IPS DF 19.7 (cell line): ENCODE measurements at regions not wholly inside any gene's neighbourhood (a gene's known extent, or its start where the extent isn't known, plus 50 kb on each side); places are given as distances from the start of the nearest gene placed in this dataset.

ENCODE experiments used
- DNase-seq: peaks from one replicate; pipeline ENCODE4 v3.0.0-alpha.2; 2013; ENCODE audit warnings: low read depth, low spot score

DNA sequence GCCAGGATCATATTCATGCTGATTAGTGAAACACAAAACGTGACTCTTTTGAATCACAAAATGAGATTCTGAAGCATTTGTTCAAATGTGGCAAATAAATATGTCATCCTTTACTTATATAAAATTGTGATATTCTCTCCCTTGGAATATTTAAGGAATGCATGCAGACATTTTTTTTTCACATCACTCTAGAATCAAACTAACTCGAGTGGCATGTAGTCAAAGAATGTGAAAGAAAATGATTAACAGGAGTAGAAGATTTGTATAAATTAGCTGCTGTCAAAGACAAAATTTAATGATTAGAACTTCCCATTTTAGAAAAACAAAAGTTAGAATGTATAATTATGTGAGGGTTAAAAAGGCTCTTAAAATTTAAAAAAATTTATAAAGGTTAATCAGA is 721.0 kb upstream of the FAM98A start:
- DNase-seq: no peak

DNA sequence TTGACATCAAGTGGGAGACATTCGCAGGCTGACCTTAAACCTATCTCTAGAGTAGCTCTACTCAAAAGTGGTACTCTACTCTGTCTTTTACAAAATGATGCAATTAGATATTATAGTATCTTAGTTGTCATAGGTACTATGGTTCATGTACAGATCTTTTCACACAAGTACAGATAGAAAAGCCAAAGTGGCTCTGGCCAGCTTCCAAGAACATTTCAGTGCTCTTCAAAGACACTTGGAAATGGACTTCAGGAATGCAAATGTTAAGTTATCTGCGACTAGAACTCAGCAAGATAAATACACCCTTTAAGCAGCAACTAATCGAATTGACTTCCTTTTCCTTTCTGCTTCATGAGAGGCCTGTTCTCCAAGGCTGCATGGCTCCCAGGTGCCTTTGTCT is 718.7 kb upstream of the FAM98A start:
- DNase-seq: no peak

DNA sequence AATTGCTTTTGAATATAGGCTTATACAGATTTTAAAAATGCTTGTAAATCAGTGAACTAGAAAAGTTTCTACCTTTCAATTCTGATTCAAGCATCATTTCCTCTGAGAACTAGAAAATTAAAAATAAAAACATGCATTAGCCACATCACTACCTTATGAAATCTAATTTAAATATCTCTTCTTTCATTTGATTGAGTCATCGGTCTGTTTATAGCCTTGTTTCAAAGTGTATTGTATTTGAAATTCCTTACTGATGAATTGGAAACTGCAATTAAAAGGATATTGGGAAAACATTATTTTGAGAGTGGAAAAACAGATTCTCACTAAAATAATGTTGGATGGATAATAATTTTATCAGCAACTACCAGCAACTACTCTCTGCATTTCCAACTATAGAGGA is 717.7 kb upstream of the FAM98A start:
- no peak for DNase-seq

DNA sequence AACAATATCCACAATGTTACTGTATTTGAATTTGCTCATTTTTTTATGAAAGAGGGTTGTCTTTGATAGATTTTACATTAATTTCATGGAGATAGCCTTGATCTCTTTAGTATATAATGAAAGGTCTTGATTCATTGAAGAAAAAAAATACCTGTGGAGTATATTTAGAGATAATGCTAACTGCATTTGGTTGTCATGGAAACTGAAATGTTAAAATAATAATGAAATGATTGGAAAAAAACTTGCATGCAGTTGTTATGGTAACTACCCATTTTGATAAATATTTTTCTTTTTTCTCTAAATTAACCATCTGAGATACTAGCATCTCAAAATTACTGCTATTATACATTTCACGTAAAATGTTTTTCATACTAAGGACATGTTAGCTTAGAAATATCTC is 712.7 kb upstream of the FAM98A start:
- no peak for DNase-seq

DNA sequence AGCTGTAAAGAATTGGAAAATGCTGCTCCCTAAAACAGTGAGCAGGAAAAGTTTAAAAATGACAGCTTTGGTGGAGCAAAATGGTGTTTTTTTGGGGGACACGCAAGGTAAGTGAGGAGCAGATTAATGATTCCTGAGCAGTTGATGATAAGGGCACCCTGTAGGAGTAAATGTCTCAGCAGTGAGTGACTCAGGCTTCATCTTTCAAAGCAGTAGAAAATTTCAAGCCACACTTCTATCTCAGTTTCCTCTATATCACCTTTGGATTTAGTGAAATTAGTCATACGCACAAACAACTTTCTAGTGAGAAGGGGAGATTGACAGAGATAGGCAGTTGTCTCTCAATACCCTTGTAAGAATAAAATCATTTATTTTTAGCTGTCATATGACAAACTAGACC is 709.0 kb upstream of the FAM98A start:
- DNase-seq: no peak

DNA sequence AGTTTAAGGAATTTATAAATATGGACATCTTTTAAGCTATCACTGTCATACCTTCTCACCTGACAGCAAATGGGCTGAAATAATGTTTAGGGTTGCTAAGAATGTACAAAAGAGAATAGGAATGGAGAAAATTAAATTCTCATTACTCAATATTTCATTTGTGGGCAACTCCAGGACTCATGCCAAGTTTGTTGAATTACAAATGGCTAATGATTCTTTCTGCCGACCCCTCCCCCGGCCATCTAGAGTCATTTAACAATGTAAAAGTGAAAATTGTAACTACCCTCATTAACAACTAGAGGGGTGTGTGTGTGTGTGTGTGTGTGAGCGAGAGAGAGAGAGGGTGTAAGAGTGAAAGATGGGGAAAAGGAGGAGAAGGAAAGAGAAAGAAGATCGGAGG is 708.5 kb upstream of the FAM98A start:
- no peak for DNase-seq

DNA sequence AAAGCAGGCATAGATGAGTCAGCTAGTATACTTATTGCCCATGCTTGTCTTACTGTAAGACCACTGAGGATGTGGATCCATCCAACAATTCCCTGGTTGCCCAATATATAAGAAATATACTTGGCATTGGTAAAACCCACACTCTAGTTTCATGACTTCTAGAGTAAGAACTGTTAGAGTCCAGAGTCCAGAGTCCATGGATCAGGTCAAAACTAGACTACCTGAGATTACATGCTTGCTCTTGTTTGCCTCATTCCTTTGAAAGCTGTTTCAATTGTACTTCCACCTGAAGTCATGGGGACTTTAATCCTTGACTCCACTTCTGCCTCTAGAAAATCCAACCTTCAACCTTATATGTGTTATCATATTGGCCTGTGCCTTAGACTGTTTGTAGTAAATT is 707.6 kb upstream of the FAM98A start:
- DNase-seq: no peak

DNA sequence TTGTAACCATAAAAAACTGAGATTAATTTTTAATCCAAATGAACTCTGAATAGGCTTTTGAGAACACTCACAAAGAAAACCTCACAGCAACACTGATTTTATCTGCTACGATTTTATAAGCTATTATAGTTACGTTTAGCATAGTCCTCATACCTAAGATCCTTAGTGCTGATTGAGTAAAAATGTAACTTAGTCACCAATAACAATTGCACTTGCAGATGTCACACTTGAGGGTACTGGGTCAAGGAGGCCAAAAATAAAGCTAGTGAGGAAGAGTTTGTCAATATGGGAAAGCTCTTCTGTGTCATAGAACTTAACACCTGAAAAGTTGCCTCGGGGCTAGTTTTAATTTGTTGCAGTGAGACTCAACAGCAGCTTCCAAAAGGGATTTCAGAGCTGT is 706.5 kb upstream of the FAM98A start:
- DNase-seq: no peak

DNA sequence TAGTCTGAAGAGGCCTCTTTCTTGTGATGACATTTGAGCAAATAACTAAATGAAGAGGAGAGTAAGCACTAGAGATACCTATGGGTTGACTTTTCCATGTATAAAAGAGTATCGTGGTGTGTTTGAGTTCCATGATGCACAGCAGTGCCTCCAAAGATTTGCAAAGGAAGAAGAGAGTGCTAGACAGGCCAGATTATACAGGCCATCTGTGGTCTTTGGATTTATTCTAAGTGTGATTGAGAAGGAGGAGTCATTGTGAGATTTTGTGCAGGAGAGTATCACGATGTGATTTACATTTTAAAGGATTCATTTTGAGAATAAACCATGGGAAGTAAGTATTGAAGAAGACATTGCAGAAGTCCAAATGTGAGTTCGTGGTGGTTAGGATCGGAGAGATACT is 695.9 kb upstream of the FAM98A start:
- DNase-seq: no peak

DNA sequence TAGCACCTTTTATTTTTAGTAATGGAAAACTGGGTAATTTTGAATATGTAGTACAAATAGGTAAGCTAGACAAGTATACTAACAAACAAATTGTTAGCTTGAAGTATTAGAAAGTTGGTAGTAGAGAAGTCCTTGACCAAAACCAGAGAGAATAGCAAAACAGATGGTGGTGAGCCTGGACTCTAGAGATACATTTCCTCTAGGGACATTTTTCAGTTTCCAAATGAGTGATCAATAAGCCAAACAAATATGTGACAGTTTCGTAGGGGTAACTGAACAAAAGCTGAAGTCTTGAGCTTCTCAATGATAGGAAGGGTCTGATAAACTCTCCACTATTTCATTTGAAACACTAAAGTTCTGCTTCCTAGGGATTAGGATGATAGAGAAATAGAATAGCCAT is 692.0 kb upstream of the FAM98A start:
- no peak for DNase-seq

DNA sequence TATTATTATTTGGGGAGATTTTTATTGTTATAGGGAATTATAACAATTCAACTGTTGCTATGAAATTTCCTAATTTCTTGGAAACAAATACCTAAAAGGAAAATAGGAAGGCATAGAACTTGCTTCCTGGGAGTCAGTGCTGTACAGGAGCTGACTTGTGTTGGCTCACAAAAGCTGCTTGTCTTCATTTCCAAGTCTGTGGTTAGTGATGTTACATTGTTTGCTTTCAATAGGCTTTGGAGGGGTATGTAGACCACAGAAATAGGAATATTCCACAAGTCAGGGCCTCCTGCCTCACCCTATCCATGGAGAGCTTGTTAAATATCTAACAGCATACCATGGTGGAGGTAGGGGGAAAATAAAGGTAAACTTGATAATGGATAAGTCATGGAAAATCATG is 688.9 kb upstream of the FAM98A start:
- no peak for DNase-seq

DNA sequence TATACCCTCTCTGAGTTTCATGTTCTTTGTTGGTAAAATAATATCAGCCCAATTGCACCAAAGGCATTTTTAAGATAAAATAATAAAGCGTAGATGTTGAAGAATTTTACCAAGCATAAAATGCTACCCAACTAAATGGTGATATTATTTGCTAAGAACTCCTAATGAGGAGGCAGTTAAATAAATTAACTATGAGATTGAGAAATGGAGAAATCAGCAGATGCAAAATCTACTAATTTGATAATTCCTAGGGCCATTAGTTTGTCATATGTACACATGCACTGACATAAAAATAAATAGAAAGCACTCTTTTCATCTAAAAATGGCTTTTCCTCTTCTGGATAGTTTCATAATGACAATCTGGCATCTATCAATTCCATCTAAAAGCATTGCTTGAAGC is 681.5 kb upstream of the FAM98A start:
- no peak for DNase-seq

DNA sequence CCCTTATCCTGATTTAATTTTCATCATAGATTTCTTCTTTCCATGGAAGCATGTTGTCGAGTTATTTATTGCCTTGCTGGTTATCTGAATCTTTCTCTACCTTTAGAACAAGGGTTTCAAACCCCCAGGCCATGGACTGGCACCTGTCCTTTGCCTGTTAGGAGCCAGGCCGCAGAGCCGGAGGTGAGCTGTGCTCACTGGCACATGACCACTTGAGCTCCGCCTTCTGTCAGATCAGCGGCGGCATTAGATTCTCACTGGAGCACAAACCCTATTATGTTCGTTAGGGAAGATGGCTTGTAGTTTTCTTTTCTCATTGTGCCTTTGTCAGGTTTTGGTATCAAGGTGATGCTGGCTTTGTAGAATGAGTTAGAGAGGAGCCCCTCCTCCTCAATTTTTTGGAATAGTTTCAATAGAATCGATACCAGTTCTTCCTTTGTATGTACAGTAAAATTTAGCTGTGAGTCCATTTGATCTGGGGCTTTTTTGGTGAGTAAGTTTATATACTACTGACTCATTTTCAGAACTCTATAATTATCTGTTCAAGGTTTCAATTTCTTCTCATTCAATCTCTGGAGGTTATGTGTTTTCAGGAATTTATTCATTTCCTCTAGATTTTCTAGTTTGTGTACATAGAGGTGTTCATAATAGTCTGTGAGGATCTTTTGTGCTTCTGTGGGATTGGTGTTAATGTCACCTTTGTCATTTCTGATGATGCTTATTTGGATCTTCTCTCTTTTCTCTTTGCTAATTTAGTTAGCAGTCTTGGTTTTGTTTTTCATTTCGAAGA is 668.0 kb upstream of the FAM98A start:
- no peak for DNase-seq

DNA sequence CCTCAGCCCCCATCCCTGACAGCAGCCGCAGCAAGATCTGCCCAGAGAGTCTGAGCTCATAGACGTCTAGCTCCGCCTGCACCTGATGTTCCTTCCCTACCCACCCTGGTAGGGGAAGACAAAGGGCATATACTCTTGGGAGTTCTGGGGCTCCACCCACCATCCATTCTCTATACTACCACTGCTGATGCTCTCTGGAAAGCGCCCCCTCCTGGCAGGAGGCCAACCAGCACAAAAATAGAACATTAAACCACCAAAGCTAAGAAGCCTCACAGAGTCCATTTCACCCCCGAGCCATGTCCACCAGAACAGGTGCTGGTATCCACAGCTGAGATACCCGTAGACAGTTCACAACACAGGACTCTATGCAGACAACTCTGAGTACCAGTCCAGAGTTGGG is 662.6 kb upstream of the FAM98A start:
- DNase-seq: no peak

DNA sequence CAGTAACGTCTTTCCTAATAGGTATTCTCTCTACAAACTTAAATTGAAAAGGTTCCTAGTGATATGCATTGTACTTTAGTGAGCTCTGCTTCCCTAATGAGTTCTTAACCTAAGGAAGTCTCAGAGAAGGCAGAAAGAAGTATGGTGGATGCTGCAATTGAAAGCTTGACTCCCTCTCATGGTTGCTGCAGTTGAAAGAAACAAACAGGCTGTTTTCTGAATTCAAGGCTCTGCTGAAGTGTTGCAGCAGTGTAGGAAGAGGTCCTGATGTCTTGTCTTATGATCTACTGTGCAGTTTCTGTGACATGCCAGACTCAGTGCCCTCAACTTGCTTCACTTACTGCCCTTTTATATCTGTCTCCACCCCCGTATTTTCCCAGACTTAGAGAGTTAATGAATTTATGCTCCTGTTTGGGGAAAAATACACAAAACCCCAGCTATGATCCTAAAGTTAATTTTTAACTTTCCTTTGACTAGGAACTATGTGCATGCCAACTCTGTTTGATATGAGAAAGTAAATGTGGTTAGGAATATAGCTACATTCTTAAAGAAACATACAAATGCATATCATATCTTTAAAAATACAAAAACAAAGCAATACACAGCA is 655.3 kb upstream of the FAM98A start:
- no peak for DNase-seq

DNA sequence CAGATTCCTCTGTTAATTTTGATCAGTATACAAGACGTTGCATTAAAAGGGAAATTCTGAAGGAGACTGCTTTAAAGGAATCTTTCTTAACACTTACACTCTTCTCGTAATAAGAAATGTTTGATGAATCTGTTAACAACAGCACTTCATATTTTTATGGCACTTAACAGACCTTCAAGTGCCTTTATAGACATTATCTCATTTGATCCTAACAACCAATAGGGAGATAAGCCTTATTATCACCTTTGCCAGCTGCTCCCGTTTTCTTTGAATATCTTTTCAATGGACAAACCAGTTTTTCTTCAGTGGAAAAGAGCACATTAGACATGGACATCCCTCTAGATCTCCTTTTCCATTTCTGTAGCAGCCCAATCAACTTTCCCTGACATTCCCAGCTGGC is 653.0 kb upstream of the FAM98A start:
- DNase-seq: no peak

DNA sequence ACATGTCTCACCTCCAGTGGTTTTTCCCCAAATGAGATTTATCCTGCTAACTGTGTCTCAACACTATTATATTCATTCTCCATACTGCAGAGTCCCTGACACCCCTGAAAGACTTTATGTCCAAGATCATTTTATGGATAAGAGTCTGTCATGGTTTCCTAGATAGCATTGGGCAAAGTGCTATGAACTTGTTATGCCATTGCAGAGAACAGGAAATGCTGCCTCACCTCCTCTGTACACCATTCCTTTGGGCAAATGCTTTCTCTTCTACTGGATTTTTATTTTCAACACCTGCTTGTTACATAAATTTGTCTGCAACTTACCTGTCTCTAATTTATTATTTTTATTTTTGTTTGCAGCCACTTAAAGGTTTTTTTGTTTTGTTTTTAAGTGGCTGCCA is 652.5 kb upstream of the FAM98A start:
- DNase-seq: no peak

DNA sequence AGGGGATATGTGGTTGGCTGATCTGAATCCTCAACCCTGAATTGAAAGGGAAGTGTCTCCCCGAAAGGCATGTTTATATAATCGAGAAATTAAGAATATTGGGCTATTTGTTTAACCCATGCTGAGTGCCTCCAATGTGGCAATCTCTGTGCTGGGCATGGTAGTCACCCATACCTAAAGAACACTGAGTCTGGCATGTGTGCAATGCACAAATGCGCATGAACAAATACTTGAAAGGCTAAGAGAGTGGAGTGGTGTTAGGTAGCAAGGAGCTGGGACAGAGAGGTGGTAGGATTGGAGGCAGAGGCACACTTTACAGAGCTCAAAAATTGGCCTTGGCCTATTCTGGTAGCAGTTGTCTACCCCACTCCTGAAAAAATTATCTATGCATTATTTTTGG is 645.1 kb upstream of the FAM98A start:
- DNase-seq: no peak

DNA sequence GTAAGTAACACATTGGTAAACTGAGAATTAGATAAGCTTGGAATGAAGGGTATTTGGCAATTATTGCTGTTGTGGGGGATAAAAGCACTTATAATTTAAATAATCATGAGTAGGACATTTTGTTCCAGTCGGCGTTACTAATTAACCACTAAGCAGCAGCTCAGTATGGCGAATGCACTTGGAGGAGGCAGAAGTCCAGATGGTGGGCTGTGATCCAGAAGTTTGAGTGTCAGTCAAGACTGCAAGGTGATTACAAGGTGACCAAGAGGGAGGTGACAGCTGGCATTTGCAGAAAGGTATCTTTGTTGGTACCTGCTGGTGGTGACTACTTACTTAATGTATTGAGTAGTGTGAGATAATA is 643.6 kb upstream of the FAM98A start:
- no peak for DNase-seq

DNA sequence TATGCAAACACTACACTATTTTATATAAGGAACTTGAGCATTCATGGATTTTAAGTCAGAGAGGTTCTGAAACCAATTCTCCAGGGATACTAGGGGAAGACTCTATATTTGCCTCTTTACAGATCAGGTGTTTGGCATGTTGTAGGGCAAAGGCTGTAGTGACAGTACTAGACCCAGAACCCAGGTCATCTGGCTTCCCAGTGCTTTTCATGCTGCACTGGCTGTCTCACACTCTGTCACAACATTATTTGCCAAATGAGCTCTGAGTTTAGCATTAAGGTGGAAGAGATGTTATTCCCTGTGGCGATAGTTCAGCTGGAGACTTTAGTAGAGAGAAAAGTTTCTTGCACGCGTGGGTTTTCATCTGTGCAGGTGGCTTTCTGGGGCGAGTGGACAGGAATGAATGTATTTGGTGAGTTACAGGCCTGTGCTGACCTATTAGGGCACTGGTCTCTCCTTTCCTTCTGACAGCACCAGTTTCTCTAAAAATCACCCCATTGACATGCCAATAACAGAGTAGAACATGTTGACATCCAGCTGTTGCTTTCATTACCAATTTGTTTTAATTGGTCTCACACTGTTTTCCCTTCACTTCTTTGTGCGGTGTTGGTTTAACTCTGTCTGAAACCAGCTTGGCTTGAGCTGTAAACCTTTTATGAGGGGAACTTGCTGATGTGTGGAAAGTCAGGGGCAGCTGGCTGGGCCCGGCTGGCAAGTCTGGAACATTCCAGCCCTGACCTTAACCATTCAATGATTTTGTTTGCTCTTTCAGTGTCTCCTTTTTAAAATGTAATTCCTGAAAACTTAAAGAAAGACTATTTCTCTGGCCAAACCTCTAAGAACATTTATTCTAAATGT is 643.0 kb upstream of the FAM98A start:
- DNase-seq: no peak

DNA sequence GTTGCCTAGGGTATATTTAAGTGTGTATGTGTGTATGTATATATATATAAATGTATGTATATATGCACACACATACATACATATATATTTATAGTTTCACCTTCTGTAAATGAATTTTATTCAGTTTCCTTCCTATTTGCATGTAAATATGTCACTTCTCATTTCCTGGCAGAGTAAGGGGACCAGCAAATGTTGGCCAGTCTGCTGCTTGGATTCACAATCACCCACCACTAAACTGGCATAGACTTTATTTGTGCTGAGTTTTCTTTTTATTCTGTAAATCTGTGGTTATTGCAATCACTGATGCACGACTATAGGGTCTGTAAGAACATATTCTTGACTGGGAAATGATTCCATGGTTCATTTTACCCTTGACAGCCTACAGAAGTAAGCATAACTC is 640.4 kb upstream of the FAM98A start:
- no peak for DNase-seq

DNA sequence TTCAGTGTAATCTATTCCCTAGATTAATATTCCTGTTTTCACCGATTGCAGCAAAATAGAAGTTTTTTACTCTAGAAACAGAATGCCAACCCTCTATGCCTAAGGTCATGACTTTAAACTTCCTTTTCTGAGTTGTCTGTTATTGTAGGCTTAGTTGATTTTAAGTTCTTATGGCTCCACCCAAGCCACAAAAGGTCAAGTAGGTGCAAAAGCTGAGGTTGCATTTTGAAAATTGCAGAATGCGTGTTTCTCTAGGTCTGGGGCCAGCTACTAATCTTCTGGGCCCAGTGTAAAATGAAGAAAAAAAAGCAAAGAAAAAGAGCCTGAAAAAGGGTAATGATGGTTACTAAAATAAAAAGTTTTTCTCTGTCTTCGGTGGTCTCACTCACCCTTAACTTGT is 635.7 kb upstream of the FAM98A start:
- no peak for DNase-seq

DNA sequence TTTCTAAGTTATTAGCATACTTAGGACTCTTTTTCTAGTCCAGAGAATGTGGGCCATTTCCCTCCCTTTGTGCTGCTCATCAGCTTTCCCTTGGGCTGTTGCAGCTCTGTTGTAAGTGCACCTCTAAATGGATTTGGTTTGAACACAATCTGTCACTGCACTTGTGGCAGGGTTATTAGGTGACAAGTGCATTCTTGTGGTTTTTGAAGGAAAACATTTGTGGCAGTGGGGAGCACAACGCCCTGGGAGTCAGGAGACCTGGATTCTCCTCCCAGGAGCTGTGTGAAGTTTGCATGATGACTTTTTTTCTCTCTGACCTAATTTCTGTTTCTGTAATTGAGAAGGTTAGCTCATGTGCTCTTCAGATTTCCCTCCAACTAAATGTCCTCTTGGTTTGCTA is 630.9 kb upstream of the FAM98A start:
- DNase-seq: no peak
